ENCODE measurements at regions not wholly inside any gene's neighbourhood (a gene's known extent, or its start where the extent isn't known, plus 50 kb on each side); places are given as distances from the start of the nearest gene placed in this dataset.

GRCh38 chr7:12456506-12456905, 52.8 kb upstream of the VWDE start:
- TF ChIP-seq, protein P1, sequence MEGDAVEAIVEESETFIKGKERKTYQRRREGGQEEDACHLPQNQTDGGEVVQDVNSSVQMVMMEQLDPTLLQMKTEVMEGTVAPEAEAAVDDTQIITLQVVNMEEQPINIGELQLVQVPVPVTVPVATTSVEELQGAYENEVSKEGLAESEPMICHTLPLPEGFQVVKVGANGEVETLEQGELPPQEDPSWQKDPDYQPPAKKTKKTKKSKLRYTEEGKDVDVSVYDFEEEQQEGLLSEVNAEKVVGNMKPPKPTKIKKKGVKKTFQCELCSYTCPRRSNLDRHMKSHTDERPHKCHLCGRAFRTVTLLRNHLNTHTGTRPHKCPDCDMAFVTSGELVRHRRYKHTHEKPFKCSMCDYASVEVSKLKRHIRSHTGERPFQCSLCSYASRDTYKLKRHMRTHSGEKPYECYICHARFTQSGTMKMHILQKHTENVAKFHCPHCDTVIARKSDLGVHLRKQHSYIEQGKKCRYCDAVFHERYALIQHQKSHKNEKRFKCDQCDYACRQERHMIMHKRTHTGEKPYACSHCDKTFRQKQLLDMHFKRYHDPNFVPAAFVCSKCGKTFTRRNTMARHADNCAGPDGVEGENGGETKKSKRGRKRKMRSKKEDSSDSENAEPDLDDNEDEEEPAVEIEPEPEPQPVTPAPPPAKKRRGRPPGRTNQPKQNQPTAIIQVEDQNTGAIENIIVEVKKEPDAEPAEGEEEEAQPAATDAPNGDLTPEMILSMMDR (IDR thresholded peaks at IDR 0.05; ENCODE audit: poor library complexity): no peak
- TF ChIP-seq EZH2phosphoT487 (IDR thresholded peaks at IDR 0.05; ENCODE audit: low read depth, severe bottlenecking, unreplicated experiment): no peak
- TF ChIP-seq EZH2 (IDR thresholded peaks at IDR 0.05; ENCODE audit: borderline replicate concordance): no peak

Data from hepatocyte (in vitro differentiated cells).